ENCODE measurements at regions not wholly inside any gene's neighbourhood (a gene's known extent, or its start where the extent isn't known, plus 50 kb on each side); places are given as distances from the start of the nearest gene placed in this dataset.

DNA sequence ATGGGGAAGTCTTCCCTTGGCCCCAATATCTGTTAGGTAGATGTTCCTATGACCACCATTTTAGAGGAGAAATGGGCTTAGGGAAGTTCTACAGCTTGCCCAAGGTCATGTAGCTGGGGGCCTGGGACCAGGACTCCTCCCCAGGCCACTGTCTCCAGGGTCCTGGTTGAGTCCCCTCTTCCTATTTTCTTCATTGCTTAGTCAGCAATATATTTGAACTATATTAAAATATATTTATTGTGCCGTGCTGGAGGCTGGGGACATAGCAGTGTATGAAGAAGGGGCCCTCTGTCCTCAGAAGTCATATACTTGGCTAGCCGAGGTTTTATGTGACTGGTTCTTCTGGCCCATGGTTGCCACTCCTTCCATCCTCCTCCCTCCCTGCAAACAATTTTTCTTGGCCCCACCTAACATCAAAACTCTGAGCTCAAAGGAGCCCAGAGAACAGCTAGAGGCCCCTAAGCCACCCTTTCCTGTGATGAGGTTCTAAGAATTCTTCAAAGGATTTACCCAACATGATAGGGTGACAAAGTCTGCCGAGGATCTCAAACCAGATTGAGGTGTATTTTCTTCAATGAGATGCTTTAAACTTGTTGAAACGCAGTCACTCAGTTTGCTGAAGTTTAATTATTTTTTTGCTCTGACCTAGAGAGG lies 121.2 kb upstream of the RASGRP1 start:
- Histone ChIP-seq H3F3A (ENCODE audit: insufficient read depth, low read length, poor library complexity, severe bottlenecking) (no peaks in the 10 kb centered on the region), H3K9ac (ENCODE audit: low read length) (no peak overlapping the region), H3K4me2 (ENCODE audit: low read length) (no peak overlapping the region), H3K4me3 (ENCODE audit: low read length) (no peak overlapping the region), H3K27ac (ENCODE audit: low read length) (no peak overlapping the region), H3K79me2 (replicated peaks; ENCODE audit: insufficient read depth, low read length) (no peaks in the 10 kb centered on the region), H2AFZ (ENCODE audit: low read depth, low read length) (no peak overlapping the region), H3K36me3 (ENCODE audit: insufficient read depth, low read length) (no peaks in the 10 kb centered on the region), H3K9me3 (ENCODE audit: low read length) (no peaks in the 10 kb centered on the region), H4K20me1 (ENCODE audit: insufficient read depth) (no peaks in the 10 kb centered on the region), H3K27me3 (ENCODE audit: insufficient read depth, low read depth, low read length) (no peaks in the 10 kb centered on the region), H3K9me2 (ENCODE audit: insufficient read depth, low read length) (no peaks in the 10 kb centered on the region)
- TF ChIP-seq EZH2 (IDR thresholded peaks at IDR 0.05; ENCODE audit: borderline replicate concordance, insufficient read depth, low read length, poor library complexity, severe bottlenecking): no peak
- TF ChIP-seq MXI1 (conservative IDR thresholded peaks at IDR 0.05; ENCODE audit: poor library complexity, severe bottlenecking): no peak
- TF ChIP-seq, protein P1, sequence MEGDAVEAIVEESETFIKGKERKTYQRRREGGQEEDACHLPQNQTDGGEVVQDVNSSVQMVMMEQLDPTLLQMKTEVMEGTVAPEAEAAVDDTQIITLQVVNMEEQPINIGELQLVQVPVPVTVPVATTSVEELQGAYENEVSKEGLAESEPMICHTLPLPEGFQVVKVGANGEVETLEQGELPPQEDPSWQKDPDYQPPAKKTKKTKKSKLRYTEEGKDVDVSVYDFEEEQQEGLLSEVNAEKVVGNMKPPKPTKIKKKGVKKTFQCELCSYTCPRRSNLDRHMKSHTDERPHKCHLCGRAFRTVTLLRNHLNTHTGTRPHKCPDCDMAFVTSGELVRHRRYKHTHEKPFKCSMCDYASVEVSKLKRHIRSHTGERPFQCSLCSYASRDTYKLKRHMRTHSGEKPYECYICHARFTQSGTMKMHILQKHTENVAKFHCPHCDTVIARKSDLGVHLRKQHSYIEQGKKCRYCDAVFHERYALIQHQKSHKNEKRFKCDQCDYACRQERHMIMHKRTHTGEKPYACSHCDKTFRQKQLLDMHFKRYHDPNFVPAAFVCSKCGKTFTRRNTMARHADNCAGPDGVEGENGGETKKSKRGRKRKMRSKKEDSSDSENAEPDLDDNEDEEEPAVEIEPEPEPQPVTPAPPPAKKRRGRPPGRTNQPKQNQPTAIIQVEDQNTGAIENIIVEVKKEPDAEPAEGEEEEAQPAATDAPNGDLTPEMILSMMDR (IDR thresholded peaks at IDR 0.05; ENCODE audit: poor library complexity, severe bottlenecking): no peak
- no peak for TF ChIP-seq SMC3 (conservative IDR thresholded peaks at IDR 0.05; ENCODE audit: poor library complexity)
- TF ChIP-seq TAF1 (IDR thresholded peaks at IDR 0.05; ENCODE audit: low read depth): no peak

DNA sequence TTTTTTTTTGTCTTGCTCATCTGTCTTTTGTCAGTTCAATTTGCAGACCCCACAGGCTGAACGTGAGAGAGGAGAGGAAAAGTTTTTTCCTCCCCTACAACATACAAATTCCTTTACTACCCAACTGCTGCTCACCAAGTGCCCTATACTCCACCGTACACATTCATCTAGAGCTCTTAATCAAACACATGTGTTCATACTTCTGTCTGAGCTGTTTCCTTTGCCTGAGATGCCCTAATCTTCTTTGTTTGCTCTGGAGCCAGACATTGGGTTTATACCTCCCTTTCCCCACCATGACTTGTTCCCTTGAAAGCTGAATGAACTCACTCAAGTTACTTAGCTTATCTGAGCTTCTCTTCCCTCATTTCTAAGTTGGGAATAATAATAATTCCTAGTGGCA lies 122.7 kb upstream of the RASGRP1 start:
- Histone ChIP-seq H2AFZ (ENCODE audit: low read depth, low read length) (no peak overlapping the region), H3K4me2 (ENCODE audit: low read length) (no peak overlapping the region)

More for the DNA sequence above, 122.7 kb upstream of the RASGRP1 start:
- H4K20me1 ChIP-seq (ENCODE audit: insufficient read depth): no peaks in the 10 kb centered on the region
- no peak overlapping the region for H3K4me3 ChIP-seq (ENCODE audit: low read length)
- TF ChIP-seq EP300 (conservative IDR thresholded peaks at IDR 0.05; ENCODE audit: poor library complexity, severe bottlenecking) (no peak), EZH2 (IDR thresholded peaks at IDR 0.05; ENCODE audit: borderline replicate concordance, insufficient read depth, low read length, poor library complexity, severe bottlenecking) (no peak), POLR2AphosphoS5 (IDR thresholded peaks at IDR 0.05) (no peak), MXI1 (conservative IDR thresholded peaks at IDR 0.05; ENCODE audit: poor library complexity, severe bottlenecking) (no peak), TAF1 (IDR thresholded peaks at IDR 0.05; ENCODE audit: low read depth) (no peak), RAD21 (conservative IDR thresholded peaks at IDR 0.05) (no peak), SMC3 (conservative IDR thresholded peaks at IDR 0.05; ENCODE audit: poor library complexity) (no peak)
- TF ChIP-seq, protein P2, sequence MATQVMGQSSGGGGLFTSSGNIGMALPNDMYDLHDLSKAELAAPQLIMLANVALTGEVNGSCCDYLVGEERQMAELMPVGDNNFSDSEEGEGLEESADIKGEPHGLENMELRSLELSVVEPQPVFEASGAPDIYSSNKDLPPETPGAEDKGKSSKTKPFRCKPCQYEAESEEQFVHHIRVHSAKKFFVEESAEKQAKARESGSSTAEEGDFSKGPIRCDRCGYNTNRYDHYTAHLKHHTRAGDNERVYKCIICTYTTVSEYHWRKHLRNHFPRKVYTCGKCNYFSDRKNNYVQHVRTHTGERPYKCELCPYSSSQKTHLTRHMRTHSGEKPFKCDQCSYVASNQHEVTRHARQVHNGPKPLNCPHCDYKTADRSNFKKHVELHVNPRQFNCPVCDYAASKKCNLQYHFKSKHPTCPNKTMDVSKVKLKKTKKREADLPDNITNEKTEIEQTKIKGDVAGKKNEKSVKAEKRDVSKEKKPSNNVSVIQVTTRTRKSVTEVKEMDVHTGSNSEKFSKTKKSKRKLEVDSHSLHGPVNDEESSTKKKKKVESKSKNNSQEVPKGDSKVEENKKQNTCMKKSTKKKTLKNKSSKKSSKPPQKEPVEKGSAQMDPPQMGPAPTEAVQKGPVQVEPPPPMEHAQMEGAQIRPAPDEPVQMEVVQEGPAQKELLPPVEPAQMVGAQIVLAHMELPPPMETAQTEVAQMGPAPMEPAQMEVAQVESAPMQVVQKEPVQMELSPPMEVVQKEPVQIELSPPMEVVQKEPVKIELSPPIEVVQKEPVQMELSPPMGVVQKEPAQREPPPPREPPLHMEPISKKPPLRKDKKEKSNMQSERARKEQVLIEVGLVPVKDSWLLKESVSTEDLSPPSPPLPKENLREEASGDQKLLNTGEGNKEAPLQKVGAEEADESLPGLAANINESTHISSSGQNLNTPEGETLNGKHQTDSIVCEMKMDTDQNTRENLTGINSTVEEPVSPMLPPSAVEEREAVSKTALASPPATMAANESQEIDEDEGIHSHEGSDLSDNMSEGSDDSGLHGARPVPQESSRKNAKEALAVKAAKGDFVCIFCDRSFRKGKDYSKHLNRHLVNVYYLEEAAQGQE (IDR thresholded peaks at IDR 0.05; ENCODE audit: borderline replicate concordance): no peak
- TF ChIP-seq, protein P1 (IDR thresholded peaks at IDR 0.05; ENCODE audit: poor library complexity, severe bottlenecking): no peak
- no peak overlapping the region for H3K9ac ChIP-seq (ENCODE audit: low read length)
- no peaks in the 10 kb centered on the region for H3K79me2 ChIP-seq (replicated peaks; ENCODE audit: insufficient read depth, low read length)
- no peaks in the 10 kb centered on the region for H3K9me2 ChIP-seq (ENCODE audit: insufficient read depth, low read length)
- no peaks in the 10 kb centered on the region for H3K27me3 ChIP-seq (ENCODE audit: insufficient read depth, low read depth, low read length)
- no peaks in the 10 kb centered on the region for H3F3A ChIP-seq (ENCODE audit: insufficient read depth, low read length, poor library complexity, severe bottlenecking)
- H3K27ac ChIP-seq (ENCODE audit: low read length): no peak overlapping the region
- H3K36me3 ChIP-seq (ENCODE audit: insufficient read depth, low read length): no peaks in the 10 kb centered on the region
- no peaks in the 10 kb centered on the region for H3K9me3 ChIP-seq (ENCODE audit: low read length)
